ENCODE measurements at regions not wholly inside any gene's neighbourhood (a gene's known extent, or its start where the extent isn't known, plus 50 kb on each side); places are given as distances from the start of the nearest gene placed in this dataset.

DNA sequence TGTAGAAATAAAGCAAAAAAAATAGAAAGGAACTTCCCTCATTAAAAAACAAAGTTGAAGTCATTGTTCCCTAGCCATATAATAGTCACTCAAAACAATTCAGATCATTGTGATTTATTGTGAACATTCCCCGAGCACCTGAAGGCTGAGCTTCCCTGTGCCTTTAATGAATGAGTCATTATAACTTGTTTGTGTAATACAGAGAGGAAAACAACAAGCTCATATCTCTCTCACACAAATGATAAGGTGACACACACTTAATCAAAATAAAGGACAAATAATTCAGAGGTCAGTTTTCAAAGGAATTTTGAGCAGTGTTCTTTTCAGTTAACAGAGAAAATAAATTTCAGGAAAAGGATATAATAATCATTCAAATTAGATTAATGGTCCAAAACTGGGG lies 326.2 kb downstream of the DUSP10 start:
- TF ChIP-seq EZH2 (IDR thresholded peaks at IDR 0.05; ENCODE audit: borderline replicate concordance, insufficient read depth, low read depth, low read length, poor library complexity, severe bottlenecking) = no peak
- TF ChIP-seq, protein P1, sequence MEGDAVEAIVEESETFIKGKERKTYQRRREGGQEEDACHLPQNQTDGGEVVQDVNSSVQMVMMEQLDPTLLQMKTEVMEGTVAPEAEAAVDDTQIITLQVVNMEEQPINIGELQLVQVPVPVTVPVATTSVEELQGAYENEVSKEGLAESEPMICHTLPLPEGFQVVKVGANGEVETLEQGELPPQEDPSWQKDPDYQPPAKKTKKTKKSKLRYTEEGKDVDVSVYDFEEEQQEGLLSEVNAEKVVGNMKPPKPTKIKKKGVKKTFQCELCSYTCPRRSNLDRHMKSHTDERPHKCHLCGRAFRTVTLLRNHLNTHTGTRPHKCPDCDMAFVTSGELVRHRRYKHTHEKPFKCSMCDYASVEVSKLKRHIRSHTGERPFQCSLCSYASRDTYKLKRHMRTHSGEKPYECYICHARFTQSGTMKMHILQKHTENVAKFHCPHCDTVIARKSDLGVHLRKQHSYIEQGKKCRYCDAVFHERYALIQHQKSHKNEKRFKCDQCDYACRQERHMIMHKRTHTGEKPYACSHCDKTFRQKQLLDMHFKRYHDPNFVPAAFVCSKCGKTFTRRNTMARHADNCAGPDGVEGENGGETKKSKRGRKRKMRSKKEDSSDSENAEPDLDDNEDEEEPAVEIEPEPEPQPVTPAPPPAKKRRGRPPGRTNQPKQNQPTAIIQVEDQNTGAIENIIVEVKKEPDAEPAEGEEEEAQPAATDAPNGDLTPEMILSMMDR (IDR thresholded peaks at IDR 0.05) = no peak

Data from B cell (primary cell).